MM.1S (cell line): ENCODE measurements at regions not wholly inside any gene's neighbourhood (a gene's known extent, or its start where the extent isn't known, plus 50 kb on each side); places are given as distances from the start of the nearest gene placed in this dataset.

ENCODE experiments used
- DNase-seq: peaks from one replicate; pipeline ENCODE4 v3.0.0-alpha.2; 2015
- H2AFZ ChIP-seq: fragments of 300-600 bp; sonication (generic); 2 replicates; pipeline ENCODE4 v1.6.0; 2016; ENCODE audit warnings: antibody characterized with exemption, low read length
- H3F3A ChIP-seq: fragments of 300-600 bp; sonication (generic); 2 replicates; pipeline ENCODE4 v1.6.1; 2016; ENCODE audit warnings: mild to moderate bottlenecking, antibody characterized with exemption, low read length, moderate library complexity, mixed read lengths; ENCODE audit not compliant: insufficient read depth
- H3K27ac ChIP-seq: fragments of 300-600 bp; sonication (generic); 2 replicates; pipeline ENCODE4 v1.5.1; 2016; ENCODE audit warnings: mild to moderate bottlenecking, low read length
- H3K27me3 ChIP-seq: fragments of 300-600 bp; sonication (generic); replicated peaks from 2 replicates; pipeline ENCODE4 v1.6.0; 2016; ENCODE audit warnings: low read length; ENCODE audit not compliant: insufficient read depth
- H3K36me3 ChIP-seq: fragments of 300-600 bp; sonication (generic); replicated peaks from 2 replicates; pipeline ENCODE4 v1.6.1; 2016; ENCODE audit warnings: mild to moderate bottlenecking, low read length, mixed read lengths; ENCODE audit not compliant: insufficient read depth
- H3K4me1 ChIP-seq: fragments of 300-600 bp; sonication (generic); 2 replicates; pipeline ENCODE4 v1.6.1; 2016; ENCODE audit warnings: low read length, mixed read lengths
- H3K4me2 ChIP-seq: fragments of 300-600 bp; sonication (generic); 2 replicates; pipeline ENCODE4 v1.6.0; 2016; ENCODE audit warnings: low read depth, low read length
- H3K4me3 ChIP-seq: fragments of 300-600 bp; sonication (generic); 2 replicates; pipeline ENCODE4 v1.5.1; 2016; ENCODE audit warnings: low read length, mixed read lengths
- H3K79me2 ChIP-seq: fragments of 300-600 bp; sonication (generic); 2 replicates; pipeline ENCODE4 v1.6.1; 2016; ENCODE audit warnings: mixed run types, low read length, mixed read lengths
- H3K9ac ChIP-seq: fragments of 300-600 bp; sonication (generic); 2 replicates; pipeline ENCODE4 v1.6.1; 2016; ENCODE audit warnings: low read length, mixed read lengths
- H3K9me2 ChIP-seq: fragments of 300-600 bp; sonication (generic); replicated peaks from 2 replicates; pipeline ENCODE4 v1.6.1; 2016; ENCODE audit warnings: mild to moderate bottlenecking, low read length, mixed read lengths; ENCODE audit not compliant: insufficient read depth
- H3K9me3 ChIP-seq: fragments of 300-600 bp; sonication (generic); replicated peaks from 2 replicates; pipeline ENCODE4 v1.6.1; 2016; ENCODE audit warnings: mild to moderate bottlenecking, low read length, mixed read lengths; ENCODE audit not compliant: insufficient read depth
- H4K20me1 ChIP-seq: fragments of 300-600 bp; sonication (generic); 2 replicates; pipeline ENCODE4 v1.6.1; 2016; ENCODE audit warnings: mild to moderate bottlenecking, low read length, moderate library complexity, mixed read lengths; ENCODE audit not compliant: insufficient read depth
- CTCF ChIP-seq: fragments of 300-600 bp; sonication (generic); IDR thresholded peaks from 2 replicates; pipeline ENCODE4 v1.5.1; 2016; ENCODE audit warnings: antibody characterized with exemption, low read length, mixed read lengths
- EZH2 ChIP-seq: fragments of 300-600 bp; sonication (generic); optimal IDR thresholded peaks from 2 replicates; pipeline ENCODE3; 2017; ENCODE audit warnings: low read depth, mild to moderate bottlenecking, antibody characterized with exemption, low read length, mixed read lengths
- EZH2phosphoT487 ChIP-seq: fragments of 300-600 bp; sonication (generic); IDR thresholded peaks from 2 replicates; pipeline ENCODE4 v1.6.1; 2018; ENCODE audit warnings: antibody characterized with exemption, low read length

GRCh38 chr1:168788258-168788657 is 59.3 kb upstream of the DPT start:
- Histone ChIP-seq H3K4me2 (no peak overlapping the region), H3F3A (no peaks in the 10 kb centered on the region), H3K27ac (no peak overlapping the region), H3K27me3 (no peaks in the 10 kb centered on the region), H3K79me2 (no peaks in the 10 kb centered on the region), H3K4me3 (no peak overlapping the region), H3K9ac (no peak overlapping the region), H2AFZ (no peak overlapping the region), H3K36me3 (no peaks in the 10 kb centered on the region), H4K20me1 (no peaks in the 10 kb centered on the region), H3K9me2 (no peaks in the 10 kb centered on the region), H3K4me1 (no peaks in the 10 kb centered on the region), H3K9me3 (no peaks in the 10 kb centered on the region)
- DNase-seq: no peak
- no peak for TF ChIP-seq EZH2phosphoT487
- TF ChIP-seq EZH2: no peak
- no peak for TF ChIP-seq CTCF

- Histone ChIP-seq H3F3A (no peaks in the 10 kb centered on the region), H2AFZ (no peak overlapping the region), H3K9me3 (no peaks in the 10 kb centered on the region), H3K27ac (no peak overlapping the region), H3K4me3 (no peak overlapping the region), H3K4me2 (no peak overlapping the region), H3K27me3 (no peaks in the 10 kb centered on the region), H4K20me1 (no peaks in the 10 kb centered on the region), H3K9me2 (no peaks in the 10 kb centered on the region), H3K36me3 (no peaks in the 10 kb centered on the region), H3K79me2 (no peaks in the 10 kb centered on the region), H3K9ac (no peak overlapping the region), H3K4me1 (no peaks in the 10 kb centered on the region)
- no peak for DNase-seq
- TF ChIP-seq CTCF: no peak
- no peak for TF ChIP-seq EZH2phosphoT487
- TF ChIP-seq EZH2: no peak
Measured at GRCh38 chr1:168789501-168789900, 60.5 kb upstream of the DPT start.

- TF ChIP-seq CTCF (no peak), EZH2phosphoT487 (no peak), EZH2 (no peak)
- Histone ChIP-seq H3K36me3 (no peaks in the 10 kb centered on the region), H3K4me3 (no peak overlapping the region), H3K79me2 (no peaks in the 10 kb centered on the region), H3F3A (no peaks in the 10 kb centered on the region), H3K4me2 (no peak overlapping the region), H3K9me2 (no peaks in the 10 kb centered on the region), H3K27me3 (no peaks in the 10 kb centered on the region), H2AFZ (no peak overlapping the region), H3K4me1 (no peaks in the 10 kb centered on the region), H4K20me1 (no peaks in the 10 kb centered on the region), H3K9me3 (no peaks in the 10 kb centered on the region), H3K27ac (no peak overlapping the region), H3K9ac (no peak overlapping the region)
- no peak for DNase-seq
Measured at GRCh38 chr1:168792142-168792541, 63.1 kb upstream of the DPT start.
